AG09309 (cell line): ENCODE measurements at regions not wholly inside any gene's neighbourhood (a gene's known extent, or its start where the extent isn't known, plus 50 kb on each side); places are given as distances from the start of the nearest gene placed in this dataset.
"Not testable (repeated sequence)": the region's sequence is repeated elsewhere in the genome, so short reads cannot be mapped to it uniquely, and the experiment has no call there.

Source experiments
- DNase-seq: peaks from one replicate; pipeline ENCODE4 v3.0.0-alpha.2; 2010; ENCODE audit warnings: low read depth
- H3K4me3 ChIP-seq: 2 replicates; pipeline ENCODE4 v1.5.1; 2011; ENCODE audit warnings: mild to moderate bottlenecking, low read depth, low read length, moderate library complexity; ENCODE audit not compliant: control insufficient read depth
- CTCF ChIP-seq: IDR thresholded peaks from 2 replicates; pipeline ENCODE4 v1.5.1; 2011; ENCODE audit warnings: mild to moderate bottlenecking, low read depth, low read length, inconsistent platforms; ENCODE audit not compliant: insufficient read depth, control insufficient read depth; ENCODE audit errors: missing control alignments

DNA sequence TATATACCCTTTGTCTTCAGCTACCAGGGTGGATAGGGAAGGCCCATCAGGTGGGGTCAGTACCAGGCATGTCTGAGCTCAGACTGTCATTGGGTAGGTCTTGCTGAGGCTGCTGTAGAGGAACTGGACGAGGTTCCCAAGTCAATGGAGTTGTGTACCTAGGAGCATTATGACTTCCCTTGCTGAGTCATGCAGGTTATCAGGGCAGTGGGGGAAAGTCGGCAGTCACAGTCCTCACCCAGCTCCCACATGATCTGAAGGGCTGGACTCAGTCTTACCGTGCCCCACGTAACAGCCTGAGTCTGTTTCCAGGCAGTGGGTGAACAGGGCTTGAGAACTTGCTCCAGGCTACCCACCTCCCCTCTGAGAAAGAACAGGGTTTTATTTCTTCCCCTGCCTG lies 260.8 kb upstream of the COBL start:
- no peak overlapping the region for H3K4me3 ChIP-seq
- TF ChIP-seq CTCF = no peak
- DNase-seq = no peak

DNA sequence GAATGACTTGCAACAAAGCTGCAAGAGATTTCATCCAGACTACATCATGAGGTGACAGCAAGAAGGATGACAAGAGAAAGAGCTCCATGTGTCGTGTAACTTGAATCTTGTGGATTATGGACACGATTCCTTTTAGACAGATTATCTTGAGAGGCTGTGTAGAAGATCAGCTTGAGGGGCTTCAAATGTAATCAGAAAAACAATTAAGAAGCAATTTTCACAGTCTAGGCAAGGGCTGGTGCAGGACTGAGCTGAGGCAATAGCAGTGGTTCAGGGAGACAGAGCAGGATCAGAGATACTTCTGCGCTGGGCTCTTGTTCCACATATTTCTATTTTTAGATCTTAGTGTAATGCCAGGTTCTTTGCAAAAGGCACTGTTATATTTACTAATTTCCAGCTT lies 253.0 kb upstream of the COBL start:
- TF ChIP-seq CTCF = no peak
- H3K4me3 ChIP-seq = no peak overlapping the region
- no peak for DNase-seq

- no peak overlapping the region for H3K4me3 ChIP-seq
- DNase-seq = no peak
- no peak for TF ChIP-seq CTCF
These were observed 252.6 kb upstream of the COBL start for GRCh38 chr7:51569176-51569575.

DNA sequence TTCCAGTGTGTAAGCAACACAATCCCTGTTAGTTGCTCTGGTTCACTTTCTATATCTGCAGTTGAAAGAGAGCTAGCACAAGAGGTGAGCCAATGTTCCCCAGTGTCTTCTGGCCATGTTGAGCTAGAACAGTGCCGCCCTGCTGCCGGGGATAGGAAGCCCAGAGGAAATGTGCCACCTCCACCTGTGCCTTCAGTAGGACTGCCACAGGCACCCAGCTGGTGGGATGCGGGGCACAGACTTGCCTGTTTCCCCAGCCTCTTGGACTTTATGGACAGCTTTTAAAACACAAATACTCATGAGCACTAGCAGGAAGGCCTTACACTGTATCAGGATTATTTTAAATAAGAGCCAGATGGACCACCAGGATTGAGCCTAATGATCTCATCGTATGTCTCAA lies 234.5 kb upstream of the COBL start:
- no peak for TF ChIP-seq CTCF
- no peak overlapping the region for H3K4me3 ChIP-seq
- no peak for DNase-seq

DNA sequence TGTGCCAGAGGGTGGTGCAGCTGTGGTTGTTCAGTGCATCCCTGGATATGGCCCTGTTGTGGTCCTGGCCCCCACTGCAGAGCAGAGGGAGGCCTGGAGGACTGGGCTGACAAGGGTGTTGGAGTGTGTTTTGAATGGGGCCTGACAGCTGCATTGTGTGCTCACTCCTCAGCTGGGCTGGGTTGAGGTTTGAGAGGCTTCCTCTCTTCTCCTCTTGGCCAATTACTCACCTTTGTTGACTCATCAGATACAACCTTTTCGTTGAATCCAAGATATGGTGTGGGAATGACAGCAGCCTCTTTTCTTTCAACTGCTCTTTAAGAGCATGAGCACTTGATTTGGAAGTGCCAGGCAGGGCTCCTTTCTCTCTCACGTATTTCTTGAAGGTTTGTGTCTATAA lies 228.5 kb upstream of the COBL start:
- no peak for TF ChIP-seq CTCF
- no peak overlapping the region for H3K4me3 ChIP-seq
- no peak for DNase-seq

DNA sequence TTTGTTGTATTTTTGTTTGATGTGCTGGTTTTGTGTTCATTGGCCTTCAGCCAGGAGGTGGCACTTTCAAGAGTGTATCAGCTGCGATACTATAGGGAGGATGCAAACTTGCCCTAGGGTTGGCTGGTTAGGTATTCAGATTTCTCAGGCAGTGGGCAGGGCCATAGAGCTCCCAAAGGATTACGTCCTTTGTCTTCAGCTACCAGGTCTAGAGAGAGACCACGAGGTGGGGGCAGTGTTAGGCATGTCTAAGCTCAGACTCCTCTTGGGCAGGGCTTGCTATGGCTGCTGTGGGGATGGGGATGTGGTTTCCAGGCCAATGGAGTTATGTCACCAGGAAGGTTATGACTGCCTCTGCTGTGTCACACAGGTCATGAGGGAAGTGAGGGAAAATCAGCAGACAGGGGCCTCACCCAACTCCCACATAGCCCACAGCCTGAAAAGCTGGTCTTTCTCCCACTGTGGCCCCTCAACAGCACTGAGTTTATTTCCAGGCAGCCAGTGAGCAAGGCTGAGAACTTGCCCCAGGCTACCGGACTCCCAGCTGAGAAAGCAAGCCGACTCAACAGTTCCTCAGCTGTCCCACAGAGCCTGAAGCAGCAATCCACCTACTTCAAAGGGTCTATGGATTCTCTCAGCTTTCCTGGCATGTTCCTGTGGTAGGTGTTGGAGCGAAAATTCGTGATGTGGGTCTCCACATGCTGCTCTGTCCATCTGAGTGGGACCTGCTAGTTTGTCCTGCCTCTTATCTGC lies 227.4 kb upstream of the COBL start:
- DNase-seq = no peak

GRCh38 chr7:51540906-51541305 lies 224.3 kb upstream of the COBL start:
- DNase-seq, H3K4me3 ChIP-seq: not testable (repeated sequence)

More for the DNA sequence above, 227.4 kb upstream of the COBL start:
- H3K4me3 ChIP-seq = no peak overlapping the region
- no peak for TF ChIP-seq CTCF
